IMR-90 (cell line): ENCODE measurements at regions not wholly inside any gene's neighbourhood (a gene's known extent, or its start where the extent isn't known, plus 50 kb on each side); places are given as distances from the start of the nearest gene placed in this dataset.

Source experiments
- ATAC-seq: fragments of 200-7000 bp; cut with Tn5 transposase; 2 replicates; pipeline ENCODE4 v1.9.1; 2020; ENCODE audit warnings: low read depth, mild to moderate bottlenecking, moderate library complexity
- BruUV-seq: library from RNA; stranded (reverse); fragments of 400-500 nt; replicated peaks from 2 replicates; lab custom pipeline; 2021; lab: Mats Ljungman, UMichigan
- CTCF ChIA-PET: fragments of 300-600 bp; formaldehyde crosslinking; extraction: SDS; loops from one replicate; lab custom pipeline; 2021; ENCODE audit warnings: antibody characterized with exemption; lab: Yijun Ruan, JAX
- POLR2A ChIA-PET: fragments of 300-600 bp; sonication (Branson Sonifier 250); formaldehyde crosslinking; loops from one replicate; lab custom pipeline; 2022; ENCODE audit warnings: antibody characterized with exemption; ENCODE audit not compliant: unreplicated experiment; lab: Charles Lee
- DNase-seq: peaks from one replicate; pipeline ENCODE4 v3.0.0; 2013
- H2AFZ ChIP-seq: replicated peaks from 2 replicates; pipeline ENCODE3; 2013; ENCODE audit warnings: low read length, mild to moderate bottlenecking; ENCODE audit not compliant: poor library complexity
- H2AK5ac ChIP-seq: 2 replicates; pipeline ENCODE4 v1.6.1; 2013; ENCODE audit warnings: low read depth, low read length, inconsistent platforms
- H2AK9ac ChIP-seq: replicated peaks from 2 replicates; pipeline ENCODE3; 2013; ENCODE audit warnings: mild to moderate bottlenecking, low read depth, low read length, moderate library complexity; ENCODE audit not compliant: poor library complexity
- H2BK120ac ChIP-seq: 2 replicates; pipeline ENCODE4 v1.6.1; 2013; ENCODE audit warnings: low read depth, low read length, inconsistent platforms
- H2BK15ac ChIP-seq: 3 replicates; pipeline ENCODE4 v1.6.1; 2013; ENCODE audit warnings: low read depth, low read length, inconsistent platforms
- H2BK20ac ChIP-seq: 2 replicates; pipeline ENCODE4 v1.6.1; 2013; ENCODE audit warnings: low read depth, mild to moderate bottlenecking, inconsistent platforms, low read length, moderate library complexity
- H2BK5ac ChIP-seq: 2 replicates; pipeline ENCODE4 v1.6.1; 2013; ENCODE audit warnings: mild to moderate bottlenecking, low read depth, low read length, inconsistent platforms; ENCODE audit not compliant: poor library complexity, severe bottlenecking
- H3K14ac ChIP-seq: replicated peaks from 2 replicates; pipeline ENCODE4 v1.6.1; 2013; ENCODE audit warnings: low read depth, low read length, inconsistent platforms
- H3K18ac ChIP-seq: 2 replicates; pipeline ENCODE4 v1.6.1; 2013; ENCODE audit warnings: low read depth, low read length, control low read depth
- H3K23ac ChIP-seq: 2 replicates; pipeline ENCODE4 v1.6.1; 2013; ENCODE audit warnings: low read depth, low read length, inconsistent platforms
- H3K27ac ChIP-seq: 2 replicates; pipeline ENCODE4 v1.5.1; 2013; ENCODE audit warnings: mild to moderate bottlenecking, control low read depth, low read length; ENCODE audit not compliant: insufficient read depth
- H3K27me3 ChIP-seq: 2 replicates; pipeline ENCODE4 v1.6.1; 2013; ENCODE audit warnings: low read length; ENCODE audit not compliant: control insufficient read depth, insufficient read depth
- H3K36me3 ChIP-seq: 2 replicates; pipeline ENCODE4 v1.6.1; 2013; ENCODE audit warnings: low read length, mixed read lengths; ENCODE audit not compliant: control insufficient read depth, insufficient read depth
- H3K4ac ChIP-seq: 2 replicates; pipeline ENCODE4 v1.6.1; 2013; ENCODE audit warnings: low read depth, low read length, inconsistent platforms
- H3K4me1 ChIP-seq: 2 replicates; pipeline ENCODE4 v1.6.1; 2013; ENCODE audit warnings: low read length, mixed read lengths; ENCODE audit not compliant: control insufficient read depth, insufficient read depth
- H3K4me2 ChIP-seq: 2 replicates; pipeline ENCODE4 v1.6.1; 2013; ENCODE audit warnings: low read depth, mild to moderate bottlenecking, control low read depth, low read length, moderate library complexity
- H3K4me3 ChIP-seq: 2 replicates; pipeline ENCODE4 v1.5.1; 2013; ENCODE audit warnings: low read depth, mild to moderate bottlenecking, control low read depth, low read length, moderate library complexity; ENCODE audit not compliant: insufficient read depth
- H3K56ac ChIP-seq: 2 replicates; pipeline ENCODE4 v1.6.1; 2013; ENCODE audit warnings: low read length, inconsistent platforms; ENCODE audit not compliant: insufficient read depth; ENCODE audit errors: extremely low read depth
- H3K79me1 ChIP-seq, 2 experiments: 2 replicates each; pipeline ENCODE4 v1.6.1; 2013; ENCODE audit warnings: low read length in 2 of 2, inconsistent platforms in 1 of 2, low read depth in 1 of 2
- H3K9ac ChIP-seq: 2 replicates; pipeline ENCODE4 v1.6.1; 2013; ENCODE audit warnings: low read depth, low read length, control low read depth
- H3K9me1 ChIP-seq: 2 replicates; pipeline ENCODE4 v1.6.1; 2013; ENCODE audit warnings: low read length, inconsistent platforms; ENCODE audit not compliant: insufficient read depth
- H3K9me3 ChIP-seq: 2 replicates; pipeline ENCODE4 v1.6.1; 2013; ENCODE audit warnings: low read length; ENCODE audit not compliant: control insufficient read depth, insufficient read depth
- H4K20me1 ChIP-seq: 2 replicates; pipeline ENCODE4 v1.6.1; 2013; ENCODE audit warnings: low read length, inconsistent platforms; ENCODE audit not compliant: insufficient read depth
- H4K5ac ChIP-seq: 2 replicates; pipeline ENCODE4 v1.6.1; 2013; ENCODE audit warnings: mild to moderate bottlenecking, low read depth, low read length, control low read depth
- H4K8ac ChIP-seq, 2 experiments: 2 replicates each; pipeline ENCODE4 v1.6.1; 2013; ENCODE audit warnings: low read depth in 2 of 2, low read length in 2 of 2, control low read depth in 1 of 2, inconsistent platforms in 1 of 2
- H4K91ac ChIP-seq: 2 replicates; pipeline ENCODE4 v1.6.1; 2013; ENCODE audit warnings: low read depth, low read length, inconsistent platforms; ENCODE audit not compliant: insufficient read depth
- BHLHE40 ChIP-seq: fragments of 150-350 bp; IDR thresholded peaks from 2 replicates; pipeline ENCODE4 v1.6.1; 2016; ENCODE audit warnings: mild to moderate bottlenecking, low read depth, low read length
- WGBS, 2 experiments: methylation state at CpG; one replicate each; pipeline versions ENCODE4 v1.1.5 to v1.1.7; 2013; ENCODE audit warnings: missing lambda C conversion rate in 2 of 2; ENCODE audit not compliant: insufficient read length in 1 of 2; ENCODE audit errors: extremely low coverage in 2 of 2; 5-methylcytosine and 5-hydroxymethylcytosine counted together
- dilution Hi-C: fragments of 300-500 bp; cut with HindIII; formaldehyde crosslinking; loops from one replicate; pipeline ENCODE4 v1.14.3; 2018; ENCODE audit warnings: low sequenced_read_pairs; ENCODE audit not compliant: unreplicated experiment
- in situ Hi-C: fragments of 300-500 bp; cut with MboI; formaldehyde crosslinking; loops from 3 replicates; pipeline ENCODE4 v1.14.3; 2019; ENCODE audit warnings: low sequenced_read_pairs, inconsistent platforms, mixed read lengths
- intact Hi-C: fragments of 100-400 bp; cut with micrococcal nuclease; formaldehyde crosslinking; loops from 2 replicates; pipeline ENCODE4 v1.10.0; 2022

DNA sequence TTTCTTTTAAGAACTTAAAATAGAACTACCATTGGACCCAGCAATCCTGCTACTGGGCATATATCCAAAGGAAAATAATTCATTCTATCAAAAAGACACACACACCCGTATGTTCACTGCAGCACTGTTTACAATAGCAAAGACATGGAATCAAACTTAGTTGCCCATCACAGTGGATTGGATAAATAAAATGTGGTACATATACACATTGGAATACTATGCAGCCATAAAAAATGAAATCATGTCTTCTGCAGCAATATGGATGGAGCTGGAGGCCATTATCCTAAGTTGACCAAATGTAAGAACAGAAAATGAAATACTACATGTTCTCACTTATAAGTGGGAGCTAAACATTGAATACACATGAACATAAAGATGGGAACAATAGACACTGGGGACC is 585.3 kb upstream of the USP24 start:
- no peaks in the 10 kb centered on the region for H4K20me1 ChIP-seq
- H4K5ac ChIP-seq: no peak overlapping the region
- H3K36me3 ChIP-seq: no peaks in the 10 kb centered on the region
- ChIA-PET POLR2A (no interaction called here), CTCF (no interaction called here)
- H2BK15ac ChIP-seq: no peak overlapping the region
- TF ChIP-seq BHLHE40: no peak
- H2BK20ac ChIP-seq: no peak overlapping the region
- DNase-seq: no peak
- no peak overlapping the region for H4K8ac ChIP-seq
- dilution Hi-C loops (no loop called here), in situ Hi-C loops (no loop called here), intact Hi-C loops (no loop called here)
- no peak overlapping the region for H3K18ac ChIP-seq
- H3K4me1 ChIP-seq: peaks cover 3% of the 10 kb centered on the region; the same call in 1 of the 2 replicates
- no peaks in the 10 kb centered on the region for H3K79me1 ChIP-seq
- WGBS, 2 experiments: no CpG with 5 or more reads among the region's 1 CpG
- H3K4ac ChIP-seq: no peak overlapping the region
- no peak overlapping the region for H3K9ac ChIP-seq
- no peak overlapping the region for H4K91ac ChIP-seq
- H3K9me3 ChIP-seq: no peaks in the 10 kb centered on the region
- H3K4me2 ChIP-seq: no peak overlapping the region
- no TSS peak for BruUV-seq
- no peak overlapping the region for H2BK5ac ChIP-seq
- no peaks in the 10 kb centered on the region for H3K27me3 ChIP-seq
- no peak overlapping the region for H2AK5ac ChIP-seq
- ATAC-seq: no peak
- no peak overlapping the region for H2AFZ ChIP-seq
- H3K56ac ChIP-seq: no peak overlapping the region
- no peak overlapping the region for H3K4me3 ChIP-seq
- H3K9me1 ChIP-seq: no peaks in the 10 kb centered on the region
- H3K27ac ChIP-seq: no peak overlapping the region
- H2BK120ac ChIP-seq: no peak overlapping the region
- no peak overlapping the region for H2AK9ac ChIP-seq
- no peak overlapping the region for H3K14ac ChIP-seq
- no peak overlapping the region for H3K23ac ChIP-seq
